Activated CD4-positive, CD25-positive, alpha-beta regulatory T cell treated with anti-CD3 and anti-CD28 coated beads, Interleukin-2, amount 50 U/mL, for 24 hours (primary cell): ENCODE measurements at regions not wholly inside any gene's neighbourhood (a gene's known extent, or its start where the extent isn't known, plus 50 kb on each side); places are given as distances from the start of the nearest gene placed in this dataset.
"Not testable (repeated sequence)": the region's sequence is repeated elsewhere in the genome, so short reads cannot be mapped to it uniquely, and the experiment has no call there.

Source experiments
- ATAC-seq, 2 donors: fragments of 150-1000 bp; cut with Tn5 transposase; one replicate each; pipeline ENCODE4 v1.10.0; 2021; ENCODE audit warnings: mild to moderate bottlenecking in 1 of 2, moderate library complexity in 1 of 2

- no peak for ATAC-seq
Measured at GRCh38 chr13:90857921-90858320, 489.6 kb upstream of the MIR17HG start.

GRCh38 chr13:90866006-90866405 lies 481.5 kb upstream of the MIR17HG start:
- ATAC-seq, result no peak

GRCh38 chr13:90867336-90867683 lies 480.2 kb upstream of the MIR17HG start:
- peak in 1 of 2 donors; percentile 30 for ATAC-seq

GRCh38 chr13:90868321-90868920 lies 479.1 kb upstream of the MIR17HG start:
- ATAC-seq, result no peak

- ATAC-seq, result no peak
Measured at GRCh38 chr13:90869580-90869979, 477.9 kb upstream of the MIR17HG start.

GRCh38 chr13:90872491-90873025 lies 474.9 kb upstream of the MIR17HG start:
- no peak for ATAC-seq

GRCh38 chr13:90880790-90881189 lies 466.7 kb upstream of the MIR17HG start:
- no peak for ATAC-seq

GRCh38 chr13:90882551-90882950 lies 464.9 kb upstream of the MIR17HG start:
- ATAC-seq, result no peak

- ATAC-seq, result no peak
Measured at GRCh38 chr13:90883592-90883991, 463.9 kb upstream of the MIR17HG start.

- ATAC-seq, result no peak
Measured at GRCh38 chr13:90884066-90884465, 463.4 kb upstream of the MIR17HG start.

GRCh38 chr13:90889906-90890834 lies 457.3 kb upstream of the MIR17HG start:
- ATAC-seq, result no peak

- ATAC-seq, result no peak
Measured at GRCh38 chr13:90891329-90891728, 456.2 kb upstream of the MIR17HG start.

GRCh38 chr13:90893199-90893598 lies 454.3 kb upstream of the MIR17HG start:
- not testable (repeated sequence) for ATAC-seq

- ATAC-seq, result no peak
Measured at GRCh38 chr13:90896002-90896401, 451.5 kb upstream of the MIR17HG start.

- ATAC-seq, result no peak
Measured at GRCh38 chr13:90898811-90899210, 448.7 kb upstream of the MIR17HG start.

- no peak for ATAC-seq
Measured at GRCh38 chr13:90899416-90899815, 448.1 kb upstream of the MIR17HG start.

GRCh38 chr13:90902255-90902654 lies 445.2 kb upstream of the MIR17HG start:
- ATAC-seq, result no peak

- ATAC-seq, result no peak
Measured at GRCh38 chr13:90906554-90906953, 440.9 kb upstream of the MIR17HG start.

- ATAC-seq, result no peak
Measured at GRCh38 chr13:90908792-90909191, 438.7 kb upstream of the MIR17HG start.

- ATAC-seq, result no peak
Measured at GRCh38 chr13:90910018-90910639, 437.4 kb upstream of the MIR17HG start.

GRCh38 chr13:90912247-90912646 lies 435.2 kb upstream of the MIR17HG start:
- ATAC-seq, result no peak

GRCh38 chr13:90918536-90918935 lies 429.0 kb upstream of the MIR17HG start:
- ATAC-seq, result no peak

GRCh38 chr13:90919153-90919552 lies 428.3 kb upstream of the MIR17HG start:
- ATAC-seq, result no peak

GRCh38 chr13:90926459-90926858 lies 421.0 kb upstream of the MIR17HG start:
- ATAC-seq, result no peak
